Activated CD4-positive, alpha-beta T cell treated with anti-CD3 and anti-CD28 coated beads for 48 hours (primary cell): ENCODE measurements at regions not wholly inside any gene's neighbourhood (a gene's known extent, or its start where the extent isn't known, plus 50 kb on each side); places are given as distances from the start of the nearest gene placed in this dataset.

ENCODE experiments used
- DNase-seq: peaks from one replicate; pipeline ENCODE4 v3.0.0-alpha.2; 2020

- no peak for DNase-seq
These were observed 183.8 kb downstream of the LMO4 start for GRCh38 chr1:87512431-87512830.

- DNase-seq = no peak
These were observed 184.6 kb downstream of the LMO4 start for GRCh38 chr1:87513255-87513654.

GRCh38 chr1:87513966-87514660 is 185.4 kb downstream of the LMO4 start:
- no peak for DNase-seq

- DNase-seq = no peak
These were observed 187.1 kb downstream of the LMO4 start for GRCh38 chr1:87515781-87516180.

- no peak for DNase-seq
These were observed 190.1 kb downstream of the LMO4 start for GRCh38 chr1:87518794-87519193.

GRCh38 chr1:87521452-87521851 is 192.8 kb downstream of the LMO4 start:
- DNase-seq = no peak

GRCh38 chr1:87523466-87523865 is 194.8 kb downstream of the LMO4 start:
- no peak for DNase-seq

GRCh38 chr1:87524021-87524754 is 195.5 kb downstream of the LMO4 start:
- no peak for DNase-seq

GRCh38 chr1:87528754-87529517 is 200.3 kb downstream of the LMO4 start:
- no peak for DNase-seq

- DNase-seq = no peak
These were observed 201.5 kb downstream of the LMO4 start for GRCh38 chr1:87530042-87530807.

GRCh38 chr1:87535551-87535950 is 206.9 kb downstream of the LMO4 start:
- DNase-seq = no peak

GRCh38 chr1:87539147-87539546 is 210.5 kb downstream of the LMO4 start:
- no peak for DNase-seq

- DNase-seq = no peak
These were observed 214.0 kb downstream of the LMO4 start for GRCh38 chr1:87542697-87543096.

- no peak for DNase-seq
These were observed 221.1 kb downstream of the LMO4 start for GRCh38 chr1:87549738-87550137.

- DNase-seq = no peak
These were observed 224.8 kb downstream of the LMO4 start for GRCh38 chr1:87553511-87553910.

GRCh38 chr1:87555366-87555765 is 226.7 kb downstream of the LMO4 start:
- DNase-seq = no peak

GRCh38 chr1:87556326-87556725 is 227.6 kb downstream of the LMO4 start:
- no peak for DNase-seq

GRCh38 chr1:87558921-87559320 is 230.2 kb downstream of the LMO4 start:
- no peak for DNase-seq

- no peak for DNase-seq
These were observed 231.5 kb downstream of the LMO4 start for GRCh38 chr1:87560137-87560536.

GRCh38 chr1:87560601-87561360 is 232.1 kb downstream of the LMO4 start:
- DNase-seq = no peak

- DNase-seq = no peak
These were observed 234.5 kb downstream of the LMO4 start for GRCh38 chr1:87563211-87563610.

- DNase-seq = no peak
These were observed 237.2 kb downstream of the LMO4 start for GRCh38 chr1:87565861-87566260.
